ENCODE measurements at regions not wholly inside any gene's neighbourhood (a gene's known extent, or its start where the extent isn't known, plus 50 kb on each side); places are given as distances from the start of the nearest gene placed in this dataset.

DNA sequence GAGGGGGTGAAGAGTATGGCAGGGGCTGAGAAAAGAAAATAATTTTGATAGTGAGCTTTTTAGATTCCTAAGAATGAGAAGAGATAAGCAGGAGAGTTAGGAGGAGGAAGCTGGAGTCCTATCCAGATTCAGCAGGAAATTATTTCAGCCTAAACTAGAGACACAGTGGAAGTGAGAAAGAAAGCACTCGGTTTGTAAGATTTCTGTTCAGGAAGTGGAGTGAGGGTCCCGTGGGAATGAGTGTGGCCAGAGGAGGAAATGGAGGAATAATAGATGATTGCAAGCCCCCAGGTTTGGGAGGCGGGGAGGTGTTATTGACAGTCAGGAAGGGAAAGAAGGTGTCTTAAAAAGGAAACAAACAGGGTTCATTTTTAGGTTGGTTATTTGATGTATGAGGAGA lies 84.8 kb upstream of the NRP1 start:
- TF ChIP-seq EZH2 (IDR thresholded peaks at IDR 0.05; ENCODE audit: insufficient read depth, poor library complexity, severe bottlenecking) (no peak), EZH2phosphoT487 (IDR thresholded peaks at IDR 0.05; ENCODE audit: insufficient read depth, low read depth) (no peak)
